NB4 (cell line): ENCODE measurements at regions not wholly inside any gene's neighbourhood (a gene's known extent, or its start where the extent isn't known, plus 50 kb on each side); places are given as distances from the start of the nearest gene placed in this dataset.

Experiments used
- DNase-seq: peaks from one replicate; pipeline ENCODE4 v3.0.0; 2010; ENCODE audit warnings: low read depth
- H3K4me3 ChIP-seq: one replicate; pipeline ENCODE4 v1.5.1; 2011; ENCODE audit warnings: mild to moderate bottlenecking, low read depth, low read length, moderate library complexity
- MYC ChIP-seq: IDR thresholded peaks from 2 replicates; pipeline ENCODE4 v1.6.1; 2011; ENCODE audit warnings: low read depth, low read length
- POLR2A ChIP-seq: IDR thresholded peaks from 2 replicates; pipeline ENCODE4 v1.6.1; 2011; ENCODE audit warnings: mild to moderate bottlenecking; ENCODE audit not compliant: insufficient read length; ENCODE audit errors: extremely low read depth
- TF ChIP-seq, protein P1 (sequence below): IDR thresholded peaks from one replicate; pipeline ENCODE4 v1.5.1; 2012; ENCODE audit warnings: low read depth, low read length
- TF ChIP-seq, protein P2 (sequence below): IDR thresholded peaks from 2 replicates; pipeline ENCODE4 v1.6.1; 2011; ENCODE audit warnings: low read depth, low read length

DNA sequence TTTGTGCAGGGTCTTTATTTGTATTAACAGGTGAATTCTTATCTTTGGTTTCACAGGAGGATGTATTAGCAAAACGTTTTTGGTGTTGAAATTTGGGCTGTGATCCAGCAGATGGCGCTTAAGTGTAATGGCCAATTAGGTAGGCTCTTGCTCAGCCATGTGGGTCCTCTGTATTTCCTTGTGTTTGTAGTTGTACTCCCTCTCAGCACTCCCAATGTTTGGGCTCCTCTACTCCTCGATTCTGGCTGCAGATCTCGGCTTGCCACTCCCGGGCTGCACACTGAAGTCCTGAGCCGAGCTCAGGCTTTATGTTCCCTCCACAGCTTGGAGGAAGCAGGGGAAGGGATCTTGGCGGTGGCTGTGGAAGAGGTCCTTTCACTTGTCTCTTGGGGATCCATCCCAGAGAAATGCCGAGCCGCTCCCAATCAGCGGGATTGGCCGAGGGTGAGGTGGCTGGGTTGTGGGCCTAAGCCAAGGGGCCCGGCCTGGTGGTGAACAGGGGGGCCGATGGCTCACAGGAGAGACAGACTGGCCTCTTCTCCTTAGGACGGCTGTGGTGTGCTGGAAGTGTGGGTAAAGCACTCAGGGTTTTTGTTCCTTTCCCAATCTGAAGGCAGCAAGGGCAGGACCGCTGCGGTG is 133.7 kb downstream of the AEBP2 start:
- no peak overlapping the region for H3K4me3 ChIP-seq
- DNase-seq: peak; percentile 87
- TF ChIP-seq, protein P1, sequence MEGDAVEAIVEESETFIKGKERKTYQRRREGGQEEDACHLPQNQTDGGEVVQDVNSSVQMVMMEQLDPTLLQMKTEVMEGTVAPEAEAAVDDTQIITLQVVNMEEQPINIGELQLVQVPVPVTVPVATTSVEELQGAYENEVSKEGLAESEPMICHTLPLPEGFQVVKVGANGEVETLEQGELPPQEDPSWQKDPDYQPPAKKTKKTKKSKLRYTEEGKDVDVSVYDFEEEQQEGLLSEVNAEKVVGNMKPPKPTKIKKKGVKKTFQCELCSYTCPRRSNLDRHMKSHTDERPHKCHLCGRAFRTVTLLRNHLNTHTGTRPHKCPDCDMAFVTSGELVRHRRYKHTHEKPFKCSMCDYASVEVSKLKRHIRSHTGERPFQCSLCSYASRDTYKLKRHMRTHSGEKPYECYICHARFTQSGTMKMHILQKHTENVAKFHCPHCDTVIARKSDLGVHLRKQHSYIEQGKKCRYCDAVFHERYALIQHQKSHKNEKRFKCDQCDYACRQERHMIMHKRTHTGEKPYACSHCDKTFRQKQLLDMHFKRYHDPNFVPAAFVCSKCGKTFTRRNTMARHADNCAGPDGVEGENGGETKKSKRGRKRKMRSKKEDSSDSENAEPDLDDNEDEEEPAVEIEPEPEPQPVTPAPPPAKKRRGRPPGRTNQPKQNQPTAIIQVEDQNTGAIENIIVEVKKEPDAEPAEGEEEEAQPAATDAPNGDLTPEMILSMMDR: peak; percentile 97
- TF ChIP-seq MYC (peak; percentile 96), POLR2A (no peak)
- TF ChIP-seq, protein P2, sequence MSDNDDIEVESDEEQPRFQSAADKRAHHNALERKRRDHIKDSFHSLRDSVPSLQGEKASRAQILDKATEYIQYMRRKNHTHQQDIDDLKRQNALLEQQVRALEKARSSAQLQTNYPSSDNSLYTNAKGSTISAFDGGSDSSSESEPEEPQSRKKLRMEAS: peak; percentile 92

DNA sequence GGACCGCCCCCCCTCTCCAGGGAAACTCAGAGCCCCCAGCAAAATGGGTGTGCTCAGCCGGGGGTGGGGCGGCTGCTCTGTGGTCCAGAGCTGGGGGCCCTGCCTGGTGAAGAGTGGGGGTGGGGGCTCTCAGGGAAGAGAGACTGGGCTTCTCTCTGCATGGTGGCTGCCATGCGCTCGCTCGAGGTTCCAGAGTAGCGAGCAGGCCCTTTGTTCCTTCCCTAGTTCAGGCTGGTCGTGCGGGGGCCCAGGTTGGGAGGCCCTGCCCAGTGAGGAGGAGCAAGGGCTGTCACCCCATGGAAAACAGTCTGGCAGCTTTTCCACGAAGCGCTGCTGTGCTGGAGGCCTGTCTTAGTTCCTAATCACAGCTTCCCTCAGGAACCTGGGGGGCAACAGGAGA is 134.6 kb downstream of the AEBP2 start:
- H3K4me3 ChIP-seq: no peak overlapping the region
- TF ChIP-seq, protein P1: no peak
- no peak for DNase-seq

DNA sequence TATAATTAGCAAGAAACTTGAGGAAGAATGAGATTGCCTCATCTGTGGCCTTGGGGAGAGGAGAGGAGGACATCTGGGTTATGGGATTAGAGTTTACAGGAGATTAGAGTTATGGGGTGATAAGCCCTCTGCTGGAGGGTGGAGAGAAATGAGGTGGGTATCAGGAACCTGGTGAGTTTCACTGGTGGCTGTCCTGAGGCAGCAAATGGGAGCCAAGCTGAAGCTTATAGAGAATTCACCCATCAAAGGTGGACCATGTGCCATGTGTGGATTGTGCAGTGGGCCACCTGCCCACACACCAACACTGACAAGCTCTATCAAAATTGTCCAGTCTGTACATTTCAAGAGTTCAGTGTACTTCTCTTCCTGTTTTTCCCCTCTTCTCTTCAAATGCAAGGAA is 135.3 kb downstream of the AEBP2 start:
- TF ChIP-seq MYC: no peak
- TF ChIP-seq, protein P1: peak; percentile 23
- H3K4me3 ChIP-seq: no peak overlapping the region
- DNase-seq: peak; percentile 43

DNA sequence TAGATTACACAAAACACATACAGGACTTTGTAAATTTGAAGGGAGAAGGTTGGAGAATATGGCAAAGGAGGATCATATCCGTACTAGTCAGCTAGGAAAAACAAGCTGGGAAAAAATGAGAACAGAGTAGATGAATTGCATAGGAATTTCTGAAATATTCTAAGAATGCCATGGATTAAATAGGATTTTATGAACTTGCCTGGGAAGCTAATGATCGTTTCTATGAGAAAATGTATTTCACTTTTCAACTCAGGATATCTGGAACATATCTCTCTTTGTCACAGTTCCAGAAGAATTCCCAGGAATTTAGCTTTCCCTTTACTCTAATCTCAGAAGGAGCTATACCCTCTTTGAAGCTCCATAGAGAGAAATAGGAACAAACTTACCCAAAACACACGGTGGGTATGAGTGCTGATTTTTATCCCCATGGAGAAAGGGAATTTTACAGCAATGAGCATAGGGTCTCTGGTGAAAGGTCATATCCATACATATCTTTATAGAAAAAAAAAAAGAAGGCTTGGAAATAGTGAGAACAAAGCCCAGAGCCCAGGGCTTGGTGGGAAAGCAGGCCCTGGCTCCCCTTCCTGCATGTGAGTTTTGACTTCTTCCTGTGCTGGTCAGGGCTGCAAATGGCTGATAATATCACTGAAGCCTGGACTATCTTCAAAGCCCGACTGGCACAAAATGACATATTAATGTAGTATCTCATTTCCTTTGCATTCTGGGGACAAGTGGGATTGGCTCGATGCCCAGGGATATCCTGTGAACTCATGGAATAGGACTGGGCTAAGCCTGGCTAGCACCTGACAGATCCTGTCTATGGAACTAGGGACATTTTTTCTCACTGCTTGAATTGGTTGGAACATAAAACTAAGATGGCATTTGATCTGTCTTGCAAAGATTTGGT is 136.3 kb downstream of the AEBP2 start:
- H3K4me3 ChIP-seq: no peak overlapping the region
- DNase-seq: no peak
- TF ChIP-seq, protein P2: no peak
- TF ChIP-seq, protein P1: no peak
- TF ChIP-seq POLR2A (no peak), MYC (no peak)

DNA sequence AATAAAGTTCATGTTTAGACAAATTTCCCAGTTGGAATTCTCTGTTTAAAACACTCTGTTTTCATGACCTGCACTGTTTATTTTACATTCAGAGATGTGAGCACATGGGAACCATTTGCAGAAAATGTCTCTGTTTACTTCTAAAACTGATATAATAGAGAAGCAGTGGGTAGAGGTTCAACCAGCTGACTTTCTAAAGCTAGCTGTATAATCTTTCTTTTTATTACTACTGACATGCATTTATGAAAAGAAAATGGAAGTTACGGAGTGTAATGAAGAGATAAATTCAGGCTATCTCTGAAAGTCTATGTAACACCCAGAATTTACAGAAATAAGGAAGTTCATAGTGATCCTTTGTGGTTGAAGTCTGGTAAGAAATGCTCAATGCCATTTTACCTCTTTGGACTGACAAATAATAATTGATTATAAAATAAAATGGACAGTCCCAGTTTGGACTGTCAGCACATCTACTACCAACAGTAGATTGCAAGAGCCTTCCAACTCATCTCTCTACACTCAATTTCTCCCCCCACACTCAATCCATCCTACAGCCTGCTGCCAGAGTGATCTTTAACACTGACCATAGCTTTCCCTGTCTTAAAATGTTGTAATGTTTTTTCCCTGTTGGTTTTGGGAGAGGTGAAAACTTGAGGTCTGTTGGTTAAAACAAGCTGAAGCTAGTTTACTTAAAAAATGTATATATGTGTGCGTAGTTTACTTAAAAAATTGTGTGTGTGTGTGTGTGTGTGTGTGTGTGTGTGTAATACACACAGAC is 137.4 kb downstream of the AEBP2 start:
- TF ChIP-seq MYC: no peak
- TF ChIP-seq, protein P1: no peak
- TF ChIP-seq, protein P2: peak; percentile 23; the same call in 1 of the 2 replicates
- H3K4me3 ChIP-seq: no peak overlapping the region
- DNase-seq: peak; percentile 48
